Esophagus squamous epithelium (tissue), 5 donors: ENCODE measurements at regions not wholly inside any gene's neighbourhood (a gene's known extent, or its start where the extent isn't known, plus 50 kb on each side); places are given as distances from the start of the nearest gene placed in this dataset.

Experiments
- DNase-seq: peaks from one replicate; lab custom pipeline; 2025; lab: John Stamatoyannopoulos, UW
- H3K27ac ChIP-seq, 4 donors: fragments of 200-600 bp; sonication (generic); one replicate each; pipeline ENCODE4 v1.5.1; 2016 to 2019; ENCODE audit warnings: mild to moderate bottlenecking in 1 of 4
- H3K27me3 ChIP-seq, 4 donors: fragments of 200-600 bp; sonication (generic); 1 replicate in 3 of 4; 2 replicates in 1 of 4; pipeline versions ENCODE4 v1.5.1 to v1.6.0; 2017 to 2021; ENCODE audit warnings: antibody characterized with exemption in 1 of 4
- H3K36me3 ChIP-seq, 3 donors: fragments of 200-600 bp; sonication (generic); one replicate each; pipeline ENCODE4 v1.5.1; 2016 to 2019
- H3K4me1 ChIP-seq, 3 donors: fragments of 200-600 bp; sonication (generic); one replicate each; pipeline ENCODE4 v1.5.1; 2017 to 2019
- H3K4me3 ChIP-seq, 4 donors: fragments of 200-600 bp; sonication (generic); 1 replicate in 3 of 4; 2 replicates in 1 of 4; pipeline ENCODE4 v1.5.1; 2016 to 2019; ENCODE audit warnings: mild to moderate bottlenecking in 2 of 4, moderate library complexity in 1 of 4
- H3K9me3 ChIP-seq, 3 donors: fragments of 200-600 bp; sonication (generic); one replicate each; pipeline ENCODE4 v1.5.1; 2016 to 2019
- POLR2A ChIP-seq, 4 donors: fragments of 450-650 bp; IDR thresholded peaks; one replicate each; pipeline ENCODE4 v1.6.1; 2017; ENCODE audit warnings: antibody characterized with exemption in 4 of 4, mild to moderate bottlenecking in 4 of 4, moderate library complexity in 3 of 4
- WGBS, 2 donors: methylation state at CpG; one replicate each; pipeline ENCODE4 v1.1.5; 2018; 5-methylcytosine and 5-hydroxymethylcytosine counted together
- intact Hi-C: fragments of 100-400 bp; cut with DNase I; formaldehyde crosslinking; loops from one replicate; pipeline ENCODE4 v1.15.0; 2022
- TF ChIP-seq, protein P1 (sequence below), 6 experiments: fragments of 450-650 bp in 4 of 6; fragments of 200-600 bp in 2 of 6; sonication (generic) in 2 of 6; IDR thresholded peaks; one replicate each; pipeline ENCODE4 v1.5.1; 2016 to 2019; ENCODE audit warnings: antibody characterized with exemption in 6 of 6, mild to moderate bottlenecking in 4 of 6, moderate library complexity in 4 of 6
- donor health status: DM: yes; HTN: yes; CAD: no.

DNA sequence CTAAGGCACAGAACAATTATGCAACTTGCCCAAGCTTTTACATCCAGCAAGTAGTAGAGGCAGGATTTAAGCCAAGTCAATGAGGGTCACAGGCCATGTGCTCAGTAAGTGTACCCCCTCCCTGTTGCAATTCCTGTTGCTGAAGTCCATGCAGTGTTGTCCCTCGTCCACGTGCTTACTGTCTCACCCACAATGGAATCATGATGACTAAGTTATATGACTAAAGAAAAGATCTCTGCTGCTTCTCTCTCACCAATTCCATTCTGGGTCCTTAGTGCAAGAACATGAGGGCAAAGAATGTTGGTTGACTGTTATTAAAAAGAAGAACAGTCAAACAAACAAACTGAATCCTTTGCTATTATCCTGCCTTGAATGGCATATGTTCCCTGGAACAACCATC, 233.6 kb upstream of the SLC24A2 start:
- 39 to 61% methylated on average over 2 of the region's 2 CpGs for WGBS, 2 donors
- no peaks in the 10 kb centered on the region for H3K4me1 ChIP-seq
- H3K9me3 ChIP-seq = no peaks in the 10 kb centered on the region
- intact Hi-C loops = no loop called here
- H3K27ac ChIP-seq = no peak overlapping the region
- TF ChIP-seq POLR2A (IDR thresholded peaks at IDR 0.05) = no peak
- TF ChIP-seq, protein P1, sequence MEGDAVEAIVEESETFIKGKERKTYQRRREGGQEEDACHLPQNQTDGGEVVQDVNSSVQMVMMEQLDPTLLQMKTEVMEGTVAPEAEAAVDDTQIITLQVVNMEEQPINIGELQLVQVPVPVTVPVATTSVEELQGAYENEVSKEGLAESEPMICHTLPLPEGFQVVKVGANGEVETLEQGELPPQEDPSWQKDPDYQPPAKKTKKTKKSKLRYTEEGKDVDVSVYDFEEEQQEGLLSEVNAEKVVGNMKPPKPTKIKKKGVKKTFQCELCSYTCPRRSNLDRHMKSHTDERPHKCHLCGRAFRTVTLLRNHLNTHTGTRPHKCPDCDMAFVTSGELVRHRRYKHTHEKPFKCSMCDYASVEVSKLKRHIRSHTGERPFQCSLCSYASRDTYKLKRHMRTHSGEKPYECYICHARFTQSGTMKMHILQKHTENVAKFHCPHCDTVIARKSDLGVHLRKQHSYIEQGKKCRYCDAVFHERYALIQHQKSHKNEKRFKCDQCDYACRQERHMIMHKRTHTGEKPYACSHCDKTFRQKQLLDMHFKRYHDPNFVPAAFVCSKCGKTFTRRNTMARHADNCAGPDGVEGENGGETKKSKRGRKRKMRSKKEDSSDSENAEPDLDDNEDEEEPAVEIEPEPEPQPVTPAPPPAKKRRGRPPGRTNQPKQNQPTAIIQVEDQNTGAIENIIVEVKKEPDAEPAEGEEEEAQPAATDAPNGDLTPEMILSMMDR (IDR thresholded peaks at IDR 0.05) = no peak
- H3K4me3 ChIP-seq = no peak overlapping the region
- no peaks in the 10 kb centered on the region for H3K27me3 ChIP-seq
- DNase-seq = no peak
- no peaks in the 10 kb centered on the region for H3K36me3 ChIP-seq

DNA sequence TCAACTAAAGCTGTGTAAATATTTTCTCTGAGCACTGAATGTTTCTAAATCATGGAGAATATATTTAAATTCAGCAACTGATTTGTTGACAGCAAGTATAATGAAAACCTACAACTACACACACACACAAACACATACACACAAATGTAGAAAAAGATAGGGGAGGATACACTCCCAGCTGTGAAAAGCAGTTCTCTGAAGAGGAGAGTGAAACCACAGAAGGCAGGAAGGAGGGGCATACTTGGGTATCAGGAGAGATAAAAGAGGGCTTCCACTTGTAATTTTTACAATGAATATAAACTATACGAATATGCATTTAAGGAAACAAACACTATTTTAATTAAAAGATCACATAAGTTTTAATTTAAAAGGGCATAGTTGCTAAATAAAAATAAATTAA, 227.8 kb upstream of the SLC24A2 start:
- WGBS, 2 donors = 74 to 87% methylated on average over 1 of the region's 1 CpG
- Histone ChIP-seq H3K27ac (no peak overlapping the region), H3K9me3 (no peaks in the 10 kb centered on the region), H3K4me1 (no peaks in the 10 kb centered on the region), H3K4me3 (no peak overlapping the region), H3K36me3 (no peaks in the 10 kb centered on the region), H3K27me3 (no peaks in the 10 kb centered on the region)
- no peak for TF ChIP-seq POLR2A (IDR thresholded peaks at IDR 0.05)
- TF ChIP-seq, protein P1 (IDR thresholded peaks at IDR 0.05) = no peak
- no peak for DNase-seq
- intact Hi-C loops = no loop called here

DNA sequence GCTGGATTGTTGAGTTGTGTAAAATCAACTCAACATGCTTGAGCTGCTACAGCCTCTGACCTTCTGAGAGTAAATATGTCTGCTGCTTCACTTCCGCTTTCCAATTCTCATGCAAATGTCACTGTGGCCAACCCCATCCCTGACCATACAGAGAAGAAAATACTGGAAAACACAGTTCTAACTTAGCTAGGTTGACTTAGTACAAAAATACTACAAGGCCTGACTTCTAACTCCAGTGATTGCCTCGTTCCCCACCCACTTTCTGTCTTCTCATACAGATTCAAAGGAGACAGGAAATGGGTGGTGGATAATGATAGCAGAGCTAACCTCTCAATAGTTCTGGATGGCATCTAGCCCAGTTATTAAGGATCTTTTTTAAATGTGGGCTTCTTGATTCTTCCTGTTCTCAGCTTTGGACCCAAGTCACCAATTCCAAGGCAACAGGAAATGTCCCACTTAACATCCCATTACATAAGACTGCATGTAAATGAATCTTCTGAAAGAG, 226.6 kb upstream of the SLC24A2 start:
- Histone ChIP-seq H3K9me3 (no peaks in the 10 kb centered on the region), H3K27me3 (no peaks in the 10 kb centered on the region), H3K27ac (no peak overlapping the region), H3K4me3 (no peak overlapping the region), H3K4me1 (no peaks in the 10 kb centered on the region), H3K36me3 (no peaks in the 10 kb centered on the region)
- intact Hi-C loops = no loop called here
- no peak for TF ChIP-seq POLR2A (IDR thresholded peaks at IDR 0.05)
- TF ChIP-seq, protein P1 (IDR thresholded peaks at IDR 0.05) = no peak
- no peak for DNase-seq
- 53 to 81% methylated on average over 2 of the region's 2 CpGs for WGBS, 2 donors

DNA sequence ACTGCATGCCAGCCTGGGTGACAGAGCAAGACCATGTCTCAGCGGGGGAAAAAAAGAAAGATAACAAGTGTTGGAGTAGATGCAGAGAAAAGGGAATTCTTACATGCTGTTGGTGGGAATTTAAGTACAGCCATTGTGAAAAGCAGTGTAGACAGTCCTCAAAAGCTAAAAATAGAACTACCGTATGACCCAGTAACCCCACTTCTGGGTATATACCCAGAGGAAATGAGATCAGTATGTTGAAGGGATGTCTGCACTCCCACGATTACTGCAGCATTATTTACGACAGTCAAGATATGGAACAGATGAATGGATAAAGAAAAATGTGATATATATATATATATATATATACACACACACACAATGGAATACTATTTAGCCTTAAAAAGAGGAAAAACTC, 225.3 kb upstream of the SLC24A2 start:
- intact Hi-C loops = no loop called here
- WGBS, 2 donors = 78 to 81% methylated on average over 4 of the region's 4 CpGs

DNA sequence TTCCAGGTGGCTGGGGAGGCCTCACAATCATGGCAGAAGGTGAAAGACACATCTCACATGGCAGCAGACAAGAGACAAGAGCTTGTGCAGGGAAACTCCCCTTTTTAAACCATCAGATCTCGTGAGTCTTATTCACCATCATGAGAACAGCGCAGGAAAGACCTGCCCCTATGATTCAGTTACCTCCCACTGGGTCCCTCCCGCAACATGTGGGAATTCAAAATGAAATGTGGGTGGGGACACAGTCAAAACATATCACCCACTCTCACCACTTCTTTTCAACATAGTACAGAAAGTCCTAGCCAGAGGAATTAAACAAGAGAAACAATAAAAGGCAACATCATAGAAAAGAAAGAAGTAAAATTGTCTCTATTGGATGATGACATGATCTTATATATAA, 223.4 kb upstream of the SLC24A2 start:
- Histone ChIP-seq H3K36me3 (no peaks in the 10 kb centered on the region), H3K4me3 (no peak overlapping the region), H3K9me3 (no peaks in the 10 kb centered on the region), H3K27ac (no peak overlapping the region), H3K27me3 (no peaks in the 10 kb centered on the region), H3K4me1 (no peaks in the 10 kb centered on the region)
- no peak for TF ChIP-seq POLR2A (IDR thresholded peaks at IDR 0.05)
- TF ChIP-seq, protein P1 (IDR thresholded peaks at IDR 0.05) = no peak
- no peak for DNase-seq
- WGBS, 2 donors = 89 to 94% methylated on average over 3 of the region's 3 CpGs
- intact Hi-C loops = no loop called here

More for the DNA sequence above, 225.3 kb upstream of the SLC24A2 start:
- H3K27ac ChIP-seq = no peak overlapping the region
- TF ChIP-seq POLR2A (IDR thresholded peaks at IDR 0.05) = no peak
- TF ChIP-seq, protein P1 (IDR thresholded peaks at IDR 0.05) = no peak
- H3K36me3 ChIP-seq = no peaks in the 10 kb centered on the region
- no peak for DNase-seq
- no peaks in the 10 kb centered on the region for H3K4me1 ChIP-seq
- H3K9me3 ChIP-seq = no peaks in the 10 kb centered on the region
- no peaks in the 10 kb centered on the region for H3K27me3 ChIP-seq
- H3K4me3 ChIP-seq = no peak overlapping the region
